ENCODE measurements at regions not wholly inside any gene's neighbourhood (a gene's known extent, or its start where the extent isn't known, plus 50 kb on each side); places are given as distances from the start of the nearest gene placed in this dataset.

DNA sequence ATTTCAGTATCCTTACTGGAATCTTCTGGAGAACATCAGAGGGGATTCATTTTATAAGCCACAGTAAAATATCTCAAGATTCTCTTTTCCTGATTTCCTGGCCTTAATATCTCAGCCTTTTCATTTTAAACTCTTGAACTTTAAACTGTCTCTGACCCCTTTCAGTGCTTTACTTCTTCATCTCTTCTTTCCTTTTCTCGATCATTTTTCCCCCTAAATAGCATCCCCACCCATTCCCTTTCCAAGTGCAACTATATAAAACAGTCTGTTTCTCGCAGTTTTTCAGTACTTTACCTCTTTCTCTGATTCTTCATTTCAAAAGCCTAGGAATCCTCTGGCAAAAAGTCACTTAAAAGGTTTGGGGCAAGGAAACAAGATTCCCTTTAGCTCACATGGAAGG, 80.5 kb downstream of the PALM2AKAP2 start:
- no peaks in the 10 kb centered on the region for H4K20me1 ChIP-seq (ENCODE audit: low read length)
- no peak overlapping the region for H3K9ac ChIP-seq (ENCODE audit: low read length)
- ChIA-PET POLR2A (ENCODE audit: unreplicated experiment) (no interaction called here), CTCF (interaction anchor here (0.6 kb wide), 1 partner anchor 319 kb away, joined by 3 read pairs; no protein-coding TSS in a partner anchor)
- no peak overlapping the region for H2AFZ ChIP-seq (ENCODE audit: low read length)
- TF ChIP-seq EZH2 (IDR thresholded peaks at IDR 0.05; ENCODE audit: low read length, unreplicated experiment) (no peak), EZH2phosphoT487 (IDR thresholded peaks at IDR 0.05; ENCODE audit: borderline replicate concordance, low read length) (no peak)
- TF ChIP-seq, protein P1, sequence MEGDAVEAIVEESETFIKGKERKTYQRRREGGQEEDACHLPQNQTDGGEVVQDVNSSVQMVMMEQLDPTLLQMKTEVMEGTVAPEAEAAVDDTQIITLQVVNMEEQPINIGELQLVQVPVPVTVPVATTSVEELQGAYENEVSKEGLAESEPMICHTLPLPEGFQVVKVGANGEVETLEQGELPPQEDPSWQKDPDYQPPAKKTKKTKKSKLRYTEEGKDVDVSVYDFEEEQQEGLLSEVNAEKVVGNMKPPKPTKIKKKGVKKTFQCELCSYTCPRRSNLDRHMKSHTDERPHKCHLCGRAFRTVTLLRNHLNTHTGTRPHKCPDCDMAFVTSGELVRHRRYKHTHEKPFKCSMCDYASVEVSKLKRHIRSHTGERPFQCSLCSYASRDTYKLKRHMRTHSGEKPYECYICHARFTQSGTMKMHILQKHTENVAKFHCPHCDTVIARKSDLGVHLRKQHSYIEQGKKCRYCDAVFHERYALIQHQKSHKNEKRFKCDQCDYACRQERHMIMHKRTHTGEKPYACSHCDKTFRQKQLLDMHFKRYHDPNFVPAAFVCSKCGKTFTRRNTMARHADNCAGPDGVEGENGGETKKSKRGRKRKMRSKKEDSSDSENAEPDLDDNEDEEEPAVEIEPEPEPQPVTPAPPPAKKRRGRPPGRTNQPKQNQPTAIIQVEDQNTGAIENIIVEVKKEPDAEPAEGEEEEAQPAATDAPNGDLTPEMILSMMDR (conservative IDR thresholded peaks at IDR 0.05; ENCODE audit: low read depth, low read length) = no peak
- no peaks in the 10 kb centered on the region for H3K36me3 ChIP-seq (ENCODE audit: low read depth, low read length)
- no peaks in the 10 kb centered on the region for H3K4me1 ChIP-seq (ENCODE audit: insufficient read depth, low read length)
- no peak for DNase-seq
- H3K9me3 ChIP-seq (ENCODE audit: low read length) = no peaks in the 10 kb centered on the region
- H3K27me3 ChIP-seq (ENCODE audit: low read length) = no peaks in the 10 kb centered on the region
- no peak for ATAC-seq
- H3K4me3 ChIP-seq (ENCODE audit: low read length) = no peak overlapping the region
- no peaks in the 10 kb centered on the region for H3K79me2 ChIP-seq (ENCODE audit: low read length)
- no TSS peak for BruUV-seq (replicated peaks)
- H3F3A ChIP-seq (ENCODE audit: low read length, unreplicated experiment) = no peaks in the 10 kb centered on the region
- intact Hi-C loops (cut with micrococcal nuclease) = no loop called here
- H3K27ac ChIP-seq (ENCODE audit: low read length) = no peak overlapping the region
- H3K4me2 ChIP-seq (ENCODE audit: low read length) = no peak overlapping the region
- H3K9me2 ChIP-seq (replicated peaks; ENCODE audit: low read length) = no peaks in the 10 kb centered on the region

DNA sequence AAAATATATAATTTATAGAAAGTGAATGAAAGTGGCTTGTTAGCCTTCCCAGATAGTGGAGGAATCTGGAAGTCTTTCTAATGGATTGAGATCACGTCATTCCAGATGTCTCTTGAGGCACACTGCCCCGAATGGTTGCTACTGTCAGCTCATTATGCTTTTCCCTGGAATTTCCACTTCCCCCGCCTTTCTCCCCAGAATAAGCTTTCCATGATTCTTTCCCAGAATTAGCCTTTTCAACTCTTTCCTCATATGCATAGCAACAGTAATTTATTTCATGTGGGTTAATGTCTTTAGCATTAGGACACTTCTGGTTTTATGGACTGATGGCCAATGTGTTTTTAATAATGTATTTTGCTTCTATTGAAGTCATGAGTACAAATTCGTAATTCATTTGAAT, 81.5 kb downstream of the PALM2AKAP2 start:
- Histone ChIP-seq H3K4me3 (ENCODE audit: low read length) (no peak overlapping the region), H3K9me2 (replicated peaks; ENCODE audit: low read length) (no peaks in the 10 kb centered on the region), H3F3A (ENCODE audit: low read length, unreplicated experiment) (no peaks in the 10 kb centered on the region), H3K36me3 (ENCODE audit: low read depth, low read length) (no peaks in the 10 kb centered on the region), H3K79me2 (ENCODE audit: low read length) (no peaks in the 10 kb centered on the region), H3K4me2 (ENCODE audit: low read length) (no peak overlapping the region), H3K27ac (ENCODE audit: low read length) (no peak overlapping the region), H2AFZ (ENCODE audit: low read length) (no peak overlapping the region), H4K20me1 (ENCODE audit: low read length) (no peaks in the 10 kb centered on the region), H3K9ac (ENCODE audit: low read length) (no peak overlapping the region), H3K27me3 (ENCODE audit: low read length) (no peaks in the 10 kb centered on the region), H3K4me1 (ENCODE audit: insufficient read depth, low read length) (no peaks in the 10 kb centered on the region), H3K9me3 (ENCODE audit: low read length) (no peaks in the 10 kb centered on the region)
- intact Hi-C loops (cut with micrococcal nuclease) = no loop called here
- CTCF ChIA-PET = interaction anchor here (0.6 kb wide), 1 partner anchor 43 kb away, joined by 4 read pairs; no protein-coding TSS in a partner anchor
- DNase-seq (no peak), ATAC-seq (no peak)
- TF ChIP-seq, protein P1 (conservative IDR thresholded peaks at IDR 0.05; ENCODE audit: low read depth, low read length) = no peak
- TF ChIP-seq EZH2 (IDR thresholded peaks at IDR 0.05; ENCODE audit: low read length, unreplicated experiment) (no peak), EZH2phosphoT487 (IDR thresholded peaks at IDR 0.05; ENCODE audit: borderline replicate concordance, low read length) (no peak)
- no TSS peak for BruUV-seq (replicated peaks)
- POLR2A ChIA-PET (ENCODE audit: unreplicated experiment) = no interaction called here

DNA sequence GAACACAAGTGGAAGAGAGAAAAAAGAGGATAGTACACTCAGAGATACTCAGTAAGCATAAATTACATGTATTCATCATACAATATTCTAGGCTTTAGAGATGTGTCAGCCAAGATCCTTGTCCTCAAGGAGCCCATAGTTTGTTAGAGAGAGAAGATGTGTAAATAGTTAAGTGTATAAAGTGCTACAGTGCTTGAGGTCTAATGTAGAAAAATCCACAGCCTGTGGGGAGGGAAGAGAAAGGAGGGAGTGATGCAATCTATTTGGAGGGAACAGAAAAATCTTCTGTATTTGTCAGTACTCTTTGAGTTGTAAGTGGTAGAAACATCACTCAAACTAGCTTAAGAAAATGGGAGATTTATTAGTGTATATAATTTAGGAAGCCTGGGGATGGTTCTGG, 81.9 kb downstream of the PALM2AKAP2 start:
- no peaks in the 10 kb centered on the region for H3K36me3 ChIP-seq (ENCODE audit: low read depth, low read length)
- ATAC-seq (no peak), DNase-seq (no peak)
- no peak overlapping the region for H3K4me2 ChIP-seq (ENCODE audit: low read length)
- H3K9me3 ChIP-seq (ENCODE audit: low read length) = no peaks in the 10 kb centered on the region
- ChIA-PET CTCF (interaction anchor here (0.6 kb wide), 1 partner anchor 44 kb away, joined by 4 read pairs; no protein-coding TSS in a partner anchor), POLR2A (ENCODE audit: unreplicated experiment) (no interaction called here)
- H3F3A ChIP-seq (ENCODE audit: low read length, unreplicated experiment) = no peaks in the 10 kb centered on the region
- H3K4me3 ChIP-seq (ENCODE audit: low read length) = no peak overlapping the region
- no peaks in the 10 kb centered on the region for H3K4me1 ChIP-seq (ENCODE audit: insufficient read depth, low read length)
- H3K27ac ChIP-seq (ENCODE audit: low read length) = no peak overlapping the region
- BruUV-seq (replicated peaks) = no TSS peak
- H4K20me1 ChIP-seq (ENCODE audit: low read length) = no peaks in the 10 kb centered on the region
- no peaks in the 10 kb centered on the region for H3K27me3 ChIP-seq (ENCODE audit: low read length)
- intact Hi-C loops (cut with micrococcal nuclease) = no loop called here
- TF ChIP-seq EZH2phosphoT487 (IDR thresholded peaks at IDR 0.05; ENCODE audit: borderline replicate concordance, low read length) (no peak), EZH2 (IDR thresholded peaks at IDR 0.05; ENCODE audit: low read length, unreplicated experiment) (no peak)
- TF ChIP-seq, protein P1 (conservative IDR thresholded peaks at IDR 0.05; ENCODE audit: low read depth, low read length) = no peak
- H3K9ac ChIP-seq (ENCODE audit: low read length) = no peak overlapping the region
- no peak overlapping the region for H2AFZ ChIP-seq (ENCODE audit: low read length)
- H3K79me2 ChIP-seq (ENCODE audit: low read length) = no peaks in the 10 kb centered on the region
- no peaks in the 10 kb centered on the region for H3K9me2 ChIP-seq (replicated peaks; ENCODE audit: low read length)

Measured in PC-3 (cell line).